H1 (cell line): ENCODE measurements at regions not wholly inside any gene's neighbourhood (a gene's known extent, or its start where the extent isn't known, plus 50 kb on each side); places are given as distances from the start of the nearest gene placed in this dataset.

Experiments used
- BACH1 ChIP-seq: IDR thresholded peaks from 2 replicates; pipeline ENCODE4 v1.6.1; 2012; ENCODE audit warnings: low read length, improper control_type of control experiment
- EGR1 ChIP-seq: IDR thresholded peaks from 2 replicates; pipeline ENCODE4 v1.6.1; 2011; ENCODE audit warnings: low read depth, low read length, borderline replicate concordance
- EZH2 ChIP-seq: fragments of 200-600 bp; sonication (generic); IDR thresholded peaks from 2 replicates; pipeline ENCODE4 v1.7.1; 2012; ENCODE audit warnings: low read depth, mild to moderate bottlenecking, moderate library complexity, low read length, inconsistent platforms; ENCODE audit not compliant: severe bottlenecking
- KDM5A ChIP-seq: fragments of 200-600 bp; IDR thresholded peaks from 2 replicates; pipeline ENCODE4 v1.7.1; 2012; ENCODE audit warnings: mild to moderate bottlenecking, low read length, inconsistent platforms, mixed read lengths
- POLR2A ChIP-seq, 2 experiments: IDR thresholded peaks; 1 replicate in 1 of 2; 2 replicates in 1 of 2; pipeline ENCODE4 v1.6.1; 2011; ENCODE audit warnings: low read depth in 2 of 2, low read length in 2 of 2, mild to moderate bottlenecking in 2 of 2; ENCODE audit errors: control extremely low read depth in 1 of 2
- POU5F1 ChIP-seq: IDR thresholded peaks from 2 replicates; pipeline ENCODE4 v1.6.1; 2011; ENCODE audit warnings: low read depth, mild to moderate bottlenecking, low read length, moderate library complexity
- SIRT6 ChIP-seq: IDR thresholded peaks from one replicate; pipeline ENCODE4 v1.7.1; 2012; ENCODE audit warnings: low read length, inconsistent platforms
- SP1 ChIP-seq: IDR thresholded peaks from 2 replicates; pipeline ENCODE4 v1.6.1; 2011; ENCODE audit warnings: low read depth, low read length
- TAF1 ChIP-seq: IDR thresholded peaks from 2 replicates; pipeline ENCODE4 v1.6.1; 2011; ENCODE audit warnings: mild to moderate bottlenecking, low read depth, low read length

DNA sequence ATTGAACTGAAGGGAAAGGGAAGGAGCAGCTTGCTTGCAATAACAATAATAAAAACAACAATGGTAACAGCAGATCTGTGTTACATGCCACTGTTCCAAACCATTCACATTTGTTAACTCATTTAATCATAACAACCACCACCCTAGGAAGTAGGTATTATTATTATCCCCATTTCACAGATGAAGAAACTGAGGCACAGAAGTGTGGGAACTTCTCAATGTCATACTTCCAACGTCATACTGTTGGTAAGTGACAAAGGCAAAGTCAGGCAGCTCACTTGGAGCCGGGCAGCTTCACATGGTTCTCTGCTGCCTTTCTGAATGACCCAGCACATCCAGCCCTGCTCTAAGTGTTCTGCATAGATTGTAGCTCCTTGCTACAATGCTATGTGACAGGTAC, 72.6 kb downstream of the FOXD1 start (continued):
- TF ChIP-seq KDM5A: no peak
- no peak for TF ChIP-seq POU5F1
- TF ChIP-seq SIRT6: no peak
- TF ChIP-seq SP1: no peak
- TF ChIP-seq POLR2A (IDR thresholded peaks at IDR 0.05; ENCODE audit: control extremely low read depth in 1 of 2, low read depth in 2 of 2, low read length in 2 of 2): no peak
- TF ChIP-seq EGR1: no peak
- TF ChIP-seq BACH1: no peak
- TF ChIP-seq TAF1: no peak
- TF ChIP-seq EZH2: no peak
